Endothelial cell of umbilical vein (primary cell): ENCODE measurements at regions not wholly inside any gene's neighbourhood (a gene's known extent, or its start where the extent isn't known, plus 50 kb on each side); places are given as distances from the start of the nearest gene placed in this dataset.

ENCODE experiments used
- CTCF ChIP-seq, 2 donors: IDR thresholded peaks; 1 replicate in 1 of 2; 2 replicates in 1 of 2; pipeline ENCODE4 v1.5.1; 2011; ENCODE audit warnings: low read length in 2 of 2, mild to moderate bottlenecking in 2 of 2, moderate library complexity in 2 of 2, control low read depth in 1 of 2, inconsistent platforms in 1 of 2, low read depth in 1 of 2; ENCODE audit not compliant: insufficient read depth in 1 of 2; ENCODE audit errors: extremely low read depth in 1 of 2
- EZH2 ChIP-seq: IDR thresholded peaks from 2 replicates; pipeline ENCODE4 v1.6.1; 2012; ENCODE audit warnings: borderline replicate concordance, low read depth, mild to moderate bottlenecking, moderate library complexity, low read length, inconsistent platforms; ENCODE audit not compliant: severe bottlenecking
- GATA2 ChIP-seq: IDR thresholded peaks from 2 replicates; pipeline ENCODE4 v1.7.0; 2011; ENCODE audit warnings: low read depth, mild to moderate bottlenecking, moderate library complexity, mixed read lengths, low read length; ENCODE audit not compliant: insufficient read length, insufficient read depth
- JUN ChIP-seq: IDR thresholded peaks from 2 replicates; pipeline ENCODE4 v1.6.1; 2011; ENCODE audit warnings: borderline replicate concordance, low read depth; ENCODE audit not compliant: insufficient read length, insufficient read depth
- MYC ChIP-seq: IDR thresholded peaks from one replicate; pipeline ENCODE4 v1.6.1; 2011; ENCODE audit warnings: mild to moderate bottlenecking, low read depth, low read length
- POLR2AphosphoS5 ChIP-seq: IDR thresholded peaks from 2 replicates; pipeline ENCODE4 v1.6.1; 2012; ENCODE audit warnings: low read depth, mild to moderate bottlenecking, control low read depth, low read length, moderate library complexity; ENCODE audit not compliant: insufficient read depth

- TF ChIP-seq CTCF (IDR thresholded peaks at IDR 0.05; ENCODE audit: extremely low read depth in 1 of 2, insufficient read depth in 1 of 2, low read depth in 1 of 2, low read length in 2 of 2) = no peak
- TF ChIP-seq EZH2 = no peak
- no peak for TF ChIP-seq POLR2AphosphoS5
- no peak for TF ChIP-seq JUN
- no peak for TF ChIP-seq MYC
- no peak for TF ChIP-seq GATA2
These were observed 450.2 kb downstream of the CBLN4 start for GRCh38 chr20:55555075-55555650.
